HepG2 (cell line): ENCODE measurements at regions not wholly inside any gene's neighbourhood (a gene's known extent, or its start where the extent isn't known, plus 50 kb on each side); places are given as distances from the start of the nearest gene placed in this dataset.

Experiments
- GTF3A ChIP-seq: sonication (generic); formaldehyde crosslinking; conservative IDR thresholded peaks from 2 replicates; pipeline ENCODE4 v1.4.0; 2020; ENCODE audit warnings: mild to moderate bottlenecking, missing genetic modification reagents
- KLF11 ChIP-seq: IDR thresholded peaks from 2 replicates; pipeline ENCODE4 v1.6.1; 2016; ENCODE audit warnings: missing compliant biosample characterization
- MATR3 ChIP-seq: sonication (generic); formaldehyde crosslinking; IDR thresholded peaks from 2 replicates; pipeline ENCODE4 v1.4.0; 2020; ENCODE audit warnings: missing genetic modification reagents
- MTF1 ChIP-seq: sonication (generic); formaldehyde crosslinking; IDR thresholded peaks from 2 replicates; pipeline ENCODE4 v1.5.0; 2020; ENCODE audit warnings: missing genetic modification reagents
- NFATC3 ChIP-seq: sonication (generic); formaldehyde crosslinking; IDR thresholded peaks from 2 replicates; pipeline ENCODE4 v1.5.1; 2020; ENCODE audit warnings: mild to moderate bottlenecking, missing genetic modification reagents
- NFIC ChIP-seq: IDR thresholded peaks from 2 replicates; pipeline ENCODE4 v1.6.1; 2012; ENCODE audit warnings: mild to moderate bottlenecking, low read length, inconsistent platforms
- PRDM10 ChIP-seq: sonication (generic); formaldehyde crosslinking; IDR thresholded peaks from 2 replicates; pipeline ENCODE4 v1.4.0; 2020; ENCODE audit warnings: low read depth, missing genetic modification reagents
- SMAD3 ChIP-seq: sonication (generic); formaldehyde crosslinking; IDR thresholded peaks from 2 replicates; pipeline ENCODE4 v1.4.0; 2020; ENCODE audit warnings: missing genetic modification reagents
- ZNF142 ChIP-seq: sonication (generic); formaldehyde crosslinking; IDR thresholded peaks from 2 replicates; pipeline ENCODE4 v1.4.0; 2020; ENCODE audit warnings: missing genetic modification reagents
- ZNF510 ChIP-seq: sonication (generic); formaldehyde crosslinking; IDR thresholded peaks from 2 replicates; pipeline ENCODE4 v1.4.0; 2020; ENCODE audit warnings: low read depth, mild to moderate bottlenecking, missing genetic modification reagents
- ZNF615 ChIP-seq: sonication (generic); formaldehyde crosslinking; IDR thresholded peaks from 2 replicates; pipeline ENCODE4 v1.5.0; 2020; ENCODE audit warnings: mild to moderate bottlenecking, missing genetic modification reagents, borderline replicate concordance
- ZNF775 ChIP-seq: sonication (generic); formaldehyde crosslinking; IDR thresholded peaks from 2 replicates; pipeline ENCODE4 v1.4.0; 2020; ENCODE audit warnings: missing genetic modification reagents, mild to moderate bottlenecking, moderate library complexity, borderline replicate concordance
- ZNF776 ChIP-seq: sonication (generic); formaldehyde crosslinking; IDR thresholded peaks from 2 replicates; pipeline ENCODE4 v1.4.0; 2020; ENCODE audit warnings: mild to moderate bottlenecking, missing genetic modification reagents
- TF ChIP-seq, protein P1 (sequence below): IDR thresholded peaks from 2 replicates; pipeline ENCODE4 v1.6.1; 2016; ENCODE audit warnings: control low read depth
- TF ChIP-seq, protein P2 (sequence below): sonication (generic); formaldehyde crosslinking; IDR thresholded peaks from 2 replicates; pipeline ENCODE4 v1.4.0; 2020; ENCODE audit warnings: missing genetic modification reagents
- TF ChIP-seq, protein P3 (sequence below): sonication (generic); formaldehyde crosslinking; IDR thresholded peaks from 2 replicates; pipeline ENCODE4 v1.4.0; 2020; ENCODE audit warnings: mild to moderate bottlenecking, missing genetic modification reagents

DNA sequence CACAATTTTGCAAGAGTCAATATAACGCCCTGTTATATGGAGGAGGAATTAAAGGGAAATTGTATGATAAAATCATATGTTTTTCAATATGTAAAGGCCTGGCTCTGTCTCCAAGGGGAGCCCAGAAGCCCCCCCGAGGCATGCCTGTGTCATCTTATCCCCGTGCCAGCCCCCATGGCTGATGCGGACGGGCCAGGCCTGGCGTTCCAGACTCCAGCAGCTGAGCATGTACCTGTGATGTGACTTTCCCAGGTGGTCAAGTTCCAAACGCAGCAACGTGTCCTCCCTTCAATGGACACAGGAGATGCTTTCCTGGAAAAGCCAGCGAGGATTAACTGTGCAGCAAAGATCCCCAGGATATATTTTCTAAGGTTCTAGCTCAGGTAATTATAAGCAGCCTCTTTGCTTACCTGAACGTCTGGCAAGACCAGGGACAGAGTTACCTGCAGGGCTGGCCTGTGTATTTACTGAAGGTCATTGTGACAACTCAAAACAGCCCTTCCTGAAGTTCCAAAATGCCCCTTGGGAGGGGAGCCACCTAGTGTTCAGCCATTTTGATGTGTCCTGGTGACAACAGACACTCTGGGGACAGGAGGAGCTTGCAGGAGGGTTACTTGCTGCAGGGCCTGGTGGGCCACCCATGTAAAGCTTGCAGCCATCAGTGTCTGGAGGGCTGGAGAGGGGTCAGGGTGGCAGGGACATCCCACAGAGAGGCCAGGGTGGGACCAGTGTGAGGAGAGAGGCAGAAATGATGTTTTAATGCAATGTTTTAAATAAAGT, 53.3 kb upstream of the RNU6ATAC start (continued):
- TF ChIP-seq SMAD3 (CRISPR knock-in tag) (no peak), NFATC3 (CRISPR knock-in tag) (no peak), GTF3A (CRISPR knock-in tag) (no peak), ZNF615 (CRISPR knock-in tag) (no peak), ZNF776 (CRISPR knock-in tag) (no peak), ZNF775 (CRISPR knock-in tag) (no peak), NFIC (no peak), ZNF510 (CRISPR knock-in tag) (no peak), PRDM10 (CRISPR knock-in tag) (no peak), MATR3 (CRISPR knock-in tag) (no peak), KLF11 (CRISPR knock-in tag) (no peak), MTF1 (CRISPR knock-in tag) (no peak), ZNF142 (CRISPR knock-in tag) (no peak)
- TF ChIP-seq, protein P1, sequence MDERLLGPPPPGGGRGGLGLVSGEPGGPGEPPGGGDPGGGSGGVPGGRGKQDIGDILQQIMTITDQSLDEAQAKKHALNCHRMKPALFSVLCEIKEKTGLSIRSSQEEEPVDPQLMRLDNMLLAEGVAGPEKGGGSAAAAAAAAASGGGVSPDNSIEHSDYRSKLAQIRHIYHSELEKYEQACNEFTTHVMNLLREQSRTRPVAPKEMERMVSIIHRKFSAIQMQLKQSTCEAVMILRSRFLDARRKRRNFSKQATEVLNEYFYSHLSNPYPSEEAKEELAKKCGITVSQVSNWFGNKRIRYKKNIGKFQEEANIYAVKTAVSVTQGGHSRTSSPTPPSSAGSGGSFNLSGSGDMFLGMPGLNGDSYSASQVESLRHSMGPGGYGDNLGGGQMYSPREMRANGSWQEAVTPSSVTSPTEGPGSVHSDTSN (CRISPR knock-in tag) = no peak
- TF ChIP-seq, protein P2, sequence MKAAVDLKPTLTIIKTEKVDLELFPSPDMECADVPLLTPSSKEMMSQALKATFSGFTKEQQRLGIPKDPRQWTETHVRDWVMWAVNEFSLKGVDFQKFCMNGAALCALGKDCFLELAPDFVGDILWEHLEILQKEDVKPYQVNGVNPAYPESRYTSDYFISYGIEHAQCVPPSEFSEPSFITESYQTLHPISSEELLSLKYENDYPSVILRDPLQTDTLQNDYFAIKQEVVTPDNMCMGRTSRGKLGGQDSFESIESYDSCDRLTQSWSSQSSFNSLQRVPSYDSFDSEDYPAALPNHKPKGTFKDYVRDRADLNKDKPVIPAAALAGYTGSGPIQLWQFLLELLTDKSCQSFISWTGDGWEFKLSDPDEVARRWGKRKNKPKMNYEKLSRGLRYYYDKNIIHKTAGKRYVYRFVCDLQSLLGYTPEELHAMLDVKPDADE = no peak
- TF ChIP-seq, protein P3, sequence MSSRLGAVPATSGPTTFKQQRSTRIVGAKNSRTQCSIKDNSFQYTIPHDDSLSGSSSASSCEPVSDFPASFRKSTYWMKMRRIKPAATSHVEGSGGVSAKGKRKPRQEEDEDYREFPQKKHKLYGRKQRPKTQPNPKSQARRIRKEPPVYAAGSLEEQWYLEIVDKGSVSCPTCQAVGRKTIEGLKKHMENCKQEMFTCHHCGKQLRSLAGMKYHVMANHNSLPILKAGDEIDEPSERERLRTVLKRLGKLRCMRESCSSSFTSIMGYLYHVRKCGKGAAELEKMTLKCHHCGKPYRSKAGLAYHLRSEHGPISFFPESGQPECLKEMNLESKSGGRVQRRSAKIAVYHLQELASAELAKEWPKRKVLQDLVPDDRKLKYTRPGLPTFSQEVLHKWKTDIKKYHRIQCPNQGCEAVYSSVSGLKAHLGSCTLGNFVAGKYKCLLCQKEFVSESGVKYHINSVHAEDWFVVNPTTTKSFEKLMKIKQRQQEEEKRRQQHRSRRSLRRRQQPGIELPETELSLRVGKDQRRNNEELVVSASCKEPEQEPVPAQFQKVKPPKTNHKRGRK = no peak
